ENCODE measurements at regions not wholly inside any gene's neighbourhood (a gene's known extent, or its start where the extent isn't known, plus 50 kb on each side); places are given as distances from the start of the nearest gene placed in this dataset.

DNA sequence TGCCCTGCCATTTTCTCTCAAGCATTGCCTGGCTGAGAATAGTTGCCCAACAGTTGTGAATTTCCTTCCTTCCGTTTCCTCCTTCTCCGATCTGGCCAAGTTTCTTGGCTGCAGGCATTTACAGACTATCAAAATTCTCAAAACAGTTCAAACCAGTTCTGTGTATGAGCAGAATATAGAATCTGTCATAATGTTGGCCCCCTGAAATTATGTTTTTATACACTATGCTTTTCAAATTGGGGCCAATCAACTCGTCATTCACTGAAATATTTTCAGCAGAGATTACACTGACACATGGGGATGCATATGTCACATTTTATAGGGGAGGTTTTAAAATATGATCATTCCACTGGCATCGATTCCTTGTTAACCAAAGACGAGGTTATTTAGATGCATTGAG, 284.2 kb upstream of the TMTC4 start:
- H3K4me3 ChIP-seq (ENCODE audit: control insufficient read depth in 2 of 3, extremely low read depth in 1 of 3, insufficient read depth in 2 of 3, low read depth in 1 of 3, low read length in 3 of 3): no peak overlapping the region
- H2AFZ ChIP-seq (ENCODE audit: control insufficient read depth, low read length): no peak overlapping the region
- no peaks in the 10 kb centered on the region for H3K9me1 ChIP-seq (ENCODE audit: control insufficient read depth, extremely low read depth, insufficient read depth, low read length)
- TF ChIP-seq, protein P1, sequence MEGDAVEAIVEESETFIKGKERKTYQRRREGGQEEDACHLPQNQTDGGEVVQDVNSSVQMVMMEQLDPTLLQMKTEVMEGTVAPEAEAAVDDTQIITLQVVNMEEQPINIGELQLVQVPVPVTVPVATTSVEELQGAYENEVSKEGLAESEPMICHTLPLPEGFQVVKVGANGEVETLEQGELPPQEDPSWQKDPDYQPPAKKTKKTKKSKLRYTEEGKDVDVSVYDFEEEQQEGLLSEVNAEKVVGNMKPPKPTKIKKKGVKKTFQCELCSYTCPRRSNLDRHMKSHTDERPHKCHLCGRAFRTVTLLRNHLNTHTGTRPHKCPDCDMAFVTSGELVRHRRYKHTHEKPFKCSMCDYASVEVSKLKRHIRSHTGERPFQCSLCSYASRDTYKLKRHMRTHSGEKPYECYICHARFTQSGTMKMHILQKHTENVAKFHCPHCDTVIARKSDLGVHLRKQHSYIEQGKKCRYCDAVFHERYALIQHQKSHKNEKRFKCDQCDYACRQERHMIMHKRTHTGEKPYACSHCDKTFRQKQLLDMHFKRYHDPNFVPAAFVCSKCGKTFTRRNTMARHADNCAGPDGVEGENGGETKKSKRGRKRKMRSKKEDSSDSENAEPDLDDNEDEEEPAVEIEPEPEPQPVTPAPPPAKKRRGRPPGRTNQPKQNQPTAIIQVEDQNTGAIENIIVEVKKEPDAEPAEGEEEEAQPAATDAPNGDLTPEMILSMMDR (optimal IDR thresholded peaks at IDR 0.05 in 1 of 3, IDR thresholded peaks at IDR 0.05 in 1 of 3, conservative IDR thresholded peaks at IDR 0.05 in 1 of 3; ENCODE audit: extremely low read depth in 1 of 3, insufficient read depth in 2 of 3, low read length in 3 of 3): no peak
- no peak for TF ChIP-seq EZH2 (IDR thresholded peaks at IDR 0.05; ENCODE audit: low read length)
- H3K36me3 ChIP-seq (ENCODE audit: control insufficient read depth in 2 of 2, extremely low read depth in 1 of 2, insufficient read depth in 2 of 2, low read length in 2 of 2): no peaks in the 10 kb centered on the region
- DNase-seq (ENCODE audit: low read depth, low spot score) (no peak), FAIRE-seq (no peak)
- dilution Hi-C loops (cut with MboI; ENCODE audit: extremely low pct_ligation_motif_present, low sequenced_read_pairs): no loop called here
- no peaks in the 10 kb centered on the region for H3K79me2 ChIP-seq (ENCODE audit: control insufficient read depth, insufficient read depth, low read length)
- no peaks in the 10 kb centered on the region for H3K4me1 ChIP-seq (ENCODE audit: control insufficient read depth, extremely low read depth, insufficient read depth, low read length)
- no peaks in the 10 kb centered on the region for H4K20me1 ChIP-seq (ENCODE audit: control insufficient read depth, extremely low read depth, insufficient read depth, low read length)
- no peak overlapping the region for H3K27ac ChIP-seq (ENCODE audit: control insufficient read depth, insufficient read depth, low read length)
- H3K9ac ChIP-seq (ENCODE audit: control insufficient read depth, extremely low read depth, insufficient read depth, low read length): no peak overlapping the region
- peaks cover 2% of the 10 kb centered on the region for H3K9me3 ChIP-seq (ENCODE audit: control insufficient read depth, low read depth, low read length)
- no peak overlapping the region for H3K4me2 ChIP-seq (ENCODE audit: control insufficient read depth, extremely low read depth, insufficient read depth, low read depth, low read length)
- H3K27me3 ChIP-seq (ENCODE audit: control insufficient read depth, extremely low read depth, insufficient read depth, low read length): no peaks in the 10 kb centered on the region

DNA sequence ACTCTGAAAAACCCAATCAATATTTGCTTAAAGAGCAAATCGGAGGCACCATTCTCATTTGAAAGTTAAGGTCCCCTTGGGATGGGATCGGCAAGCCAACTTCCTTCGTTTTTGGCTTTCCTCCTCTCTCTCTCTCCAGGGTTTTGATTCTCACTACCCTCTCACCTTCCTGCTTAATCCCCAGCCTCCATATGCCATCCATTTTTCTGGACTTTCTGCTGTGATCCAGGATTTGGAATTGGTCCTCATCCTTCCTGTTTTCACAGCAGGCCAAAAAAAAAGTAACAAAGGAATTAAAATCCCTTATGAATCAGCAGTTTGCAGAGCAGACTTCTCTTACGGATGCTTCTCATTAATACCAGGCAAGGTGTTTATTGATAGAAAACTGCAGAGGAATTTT, 283.1 kb upstream of the TMTC4 start:
- Histone ChIP-seq H3K9ac (ENCODE audit: control insufficient read depth, extremely low read depth, insufficient read depth, low read length) (no peak overlapping the region), H3K27ac (ENCODE audit: control insufficient read depth, insufficient read depth, low read length) (no peak overlapping the region), H3K4me2 (ENCODE audit: control insufficient read depth, extremely low read depth, insufficient read depth, low read depth, low read length) (no peak overlapping the region), H4K20me1 (ENCODE audit: control insufficient read depth, extremely low read depth, insufficient read depth, low read length) (no peaks in the 10 kb centered on the region), H3K36me3 (ENCODE audit: control insufficient read depth in 2 of 2, extremely low read depth in 1 of 2, insufficient read depth in 2 of 2, low read length in 2 of 2) (no peaks in the 10 kb centered on the region), H3K4me3 (ENCODE audit: control insufficient read depth in 2 of 3, extremely low read depth in 1 of 3, insufficient read depth in 2 of 3, low read depth in 1 of 3, low read length in 3 of 3) (no peak overlapping the region), H3K9me3 (ENCODE audit: control insufficient read depth, low read depth, low read length) (peaks cover 2% of the 10 kb centered on the region), H2AFZ (ENCODE audit: control insufficient read depth, low read length) (no peak overlapping the region), H3K27me3 (ENCODE audit: control insufficient read depth, extremely low read depth, insufficient read depth, low read length) (no peaks in the 10 kb centered on the region), H3K9me1 (ENCODE audit: control insufficient read depth, extremely low read depth, insufficient read depth, low read length) (no peaks in the 10 kb centered on the region), H3K4me1 (ENCODE audit: control insufficient read depth, extremely low read depth, insufficient read depth, low read length) (no peaks in the 10 kb centered on the region), H3K79me2 (ENCODE audit: control insufficient read depth, insufficient read depth, low read length) (no peaks in the 10 kb centered on the region)
- FAIRE-seq (no peak), DNase-seq (ENCODE audit: low read depth, low spot score) (no peak)
- TF ChIP-seq, protein P1 (optimal IDR thresholded peaks at IDR 0.05 in 1 of 3, IDR thresholded peaks at IDR 0.05 in 1 of 3, conservative IDR thresholded peaks at IDR 0.05 in 1 of 3; ENCODE audit: extremely low read depth in 1 of 3, insufficient read depth in 2 of 3, low read length in 3 of 3): no peak
- no peak for TF ChIP-seq EZH2 (IDR thresholded peaks at IDR 0.05; ENCODE audit: low read length)
- dilution Hi-C loops (cut with MboI; ENCODE audit: extremely low pct_ligation_motif_present, low sequenced_read_pairs): no loop called here
